NOMO-1 (cell line): ENCODE measurements at regions not wholly inside any gene's neighbourhood (a gene's known extent, or its start where the extent isn't known, plus 50 kb on each side); places are given as distances from the start of the nearest gene placed in this dataset.
"Not testable (repeated sequence)": the region's sequence is repeated elsewhere in the genome, so short reads cannot be mapped to it uniquely, and the experiment has no call there.

ENCODE experiments used
- DNase-seq, 2 experiments: peaks; one replicate each; lab custom pipeline; 2025; ENCODE audit not compliant: unreplicated experiment in 2 of 2; lab: John Stamatoyannopoulos, UW

GRCh38 chr5:130627145-130627544 is 537.9 kb downstream of the HINT1 start:
- DNase-seq, result no peak

GRCh38 chr5:130624805-130625204 is 540.3 kb downstream of the HINT1 start:
- DNase-seq, result no peak

GRCh38 chr5:130616161-130616560 is 548.9 kb downstream of the HINT1 start:
- peak in 1 of 2 experiments; percentile 9 for DNase-seq

GRCh38 chr5:130605234-130605633 is 559.8 kb downstream of the HINT1 start:
- no peak for DNase-seq

- not testable (repeated sequence) for DNase-seq
These were observed 568.4 kb downstream of the HINT1 start for GRCh38 chr5:130596647-130597046.

- no peak for DNase-seq
These were observed 584.8 kb downstream of the HINT1 start for GRCh38 chr5:130580264-130580663.

GRCh38 chr5:130578354-130578753 is 586.7 kb downstream of the HINT1 start:
- DNase-seq, result no peak

- DNase-seq, result no peak
These were observed 594.0 kb downstream of the HINT1 start for GRCh38 chr5:130571076-130571475.

GRCh38 chr5:130568791-130569190 is 596.3 kb downstream of the HINT1 start:
- DNase-seq, result no peak

GRCh38 chr5:130555429-130555828 is 609.6 kb downstream of the HINT1 start:
- DNase-seq, result no peak

GRCh38 chr5:130550562-130550928 is 614.5 kb downstream of the HINT1 start:
- no peak for DNase-seq

- peak in 1 of 2 experiments; percentile 54 for DNase-seq
These were observed 615.0 kb downstream of the HINT1 start for GRCh38 chr5:130549884-130550561.

GRCh38 chr5:130546211-130546610 is 618.8 kb downstream of the HINT1 start:
- no peak for DNase-seq

GRCh38 chr5:130545291-130545690 is 619.8 kb downstream of the HINT1 start:
- no peak for DNase-seq

GRCh38 chr5:130541617-130542221 is 623.3 kb downstream of the HINT1 start:
- DNase-seq, result peak; percentile 80 to 94

- DNase-seq, result no peak
These were observed 628.4 kb downstream of the HINT1 start for GRCh38 chr5:130536691-130537090.

GRCh38 chr5:130532786-130533185 is 628.5 kb downstream of the CHSY3 start:
- DNase-seq, result no peak

- no peak for DNase-seq
These were observed 625.5 kb downstream of the CHSY3 start for GRCh38 chr5:130529511-130530485.

- no peak for DNase-seq
These were observed 624.8 kb downstream of the CHSY3 start for GRCh38 chr5:130529111-130529510.

GRCh38 chr5:130528474-130528873 is 624.2 kb downstream of the CHSY3 start:
- no peak for DNase-seq

GRCh38 chr5:130526708-130527107 is 622.4 kb downstream of the CHSY3 start:
- no peak for DNase-seq
